IMR-90 (cell line): ENCODE measurements at regions not wholly inside any gene's neighbourhood (a gene's known extent, or its start where the extent isn't known, plus 50 kb on each side); places are given as distances from the start of the nearest gene placed in this dataset.

Experiments
- ATAC-seq: fragments of 200-7000 bp; cut with Tn5 transposase; 2 replicates; pipeline ENCODE4 v1.9.1; 2020; ENCODE audit warnings: low read depth, mild to moderate bottlenecking, moderate library complexity
- BruUV-seq: library from RNA; stranded (reverse); fragments of 400-500 nt; replicated peaks from 2 replicates; lab custom pipeline; 2021; lab: Mats Ljungman, UMichigan
- CTCF ChIA-PET: fragments of 300-600 bp; formaldehyde crosslinking; extraction: SDS; loops from one replicate; lab custom pipeline; 2021; ENCODE audit warnings: antibody characterized with exemption; lab: Yijun Ruan, JAX
- POLR2A ChIA-PET: fragments of 300-600 bp; sonication (Branson Sonifier 250); formaldehyde crosslinking; loops from one replicate; lab custom pipeline; 2022; ENCODE audit warnings: antibody characterized with exemption; ENCODE audit not compliant: unreplicated experiment; lab: Charles Lee
- DNase-seq: peaks from one replicate; pipeline ENCODE4 v3.0.0; 2013
- H2AFZ ChIP-seq: replicated peaks from 2 replicates; pipeline ENCODE3; 2013; ENCODE audit warnings: low read length, mild to moderate bottlenecking; ENCODE audit not compliant: poor library complexity
- H2AK5ac ChIP-seq: 2 replicates; pipeline ENCODE4 v1.6.1; 2013; ENCODE audit warnings: low read depth, low read length, inconsistent platforms
- H2AK9ac ChIP-seq: replicated peaks from 2 replicates; pipeline ENCODE3; 2013; ENCODE audit warnings: mild to moderate bottlenecking, low read depth, low read length, moderate library complexity; ENCODE audit not compliant: poor library complexity
- H2BK120ac ChIP-seq: 2 replicates; pipeline ENCODE4 v1.6.1; 2013; ENCODE audit warnings: low read depth, low read length, inconsistent platforms
- H2BK15ac ChIP-seq: 3 replicates; pipeline ENCODE4 v1.6.1; 2013; ENCODE audit warnings: low read depth, low read length, inconsistent platforms
- H2BK20ac ChIP-seq: 2 replicates; pipeline ENCODE4 v1.6.1; 2013; ENCODE audit warnings: low read depth, mild to moderate bottlenecking, inconsistent platforms, low read length, moderate library complexity
- H2BK5ac ChIP-seq: 2 replicates; pipeline ENCODE4 v1.6.1; 2013; ENCODE audit warnings: mild to moderate bottlenecking, low read depth, low read length, inconsistent platforms; ENCODE audit not compliant: poor library complexity, severe bottlenecking
- H3K14ac ChIP-seq: replicated peaks from 2 replicates; pipeline ENCODE4 v1.6.1; 2013; ENCODE audit warnings: low read depth, low read length, inconsistent platforms
- H3K18ac ChIP-seq: 2 replicates; pipeline ENCODE4 v1.6.1; 2013; ENCODE audit warnings: low read depth, low read length, control low read depth
- H3K23ac ChIP-seq: 2 replicates; pipeline ENCODE4 v1.6.1; 2013; ENCODE audit warnings: low read depth, low read length, inconsistent platforms
- H3K27ac ChIP-seq: 2 replicates; pipeline ENCODE4 v1.5.1; 2013; ENCODE audit warnings: mild to moderate bottlenecking, control low read depth, low read length; ENCODE audit not compliant: insufficient read depth
- H3K27me3 ChIP-seq: 2 replicates; pipeline ENCODE4 v1.6.1; 2013; ENCODE audit warnings: low read length; ENCODE audit not compliant: control insufficient read depth, insufficient read depth
- H3K36me3 ChIP-seq: 2 replicates; pipeline ENCODE4 v1.6.1; 2013; ENCODE audit warnings: low read length, mixed read lengths; ENCODE audit not compliant: control insufficient read depth, insufficient read depth
- H3K4ac ChIP-seq: 2 replicates; pipeline ENCODE4 v1.6.1; 2013; ENCODE audit warnings: low read depth, low read length, inconsistent platforms
- H3K4me1 ChIP-seq: 2 replicates; pipeline ENCODE4 v1.6.1; 2013; ENCODE audit warnings: low read length, mixed read lengths; ENCODE audit not compliant: control insufficient read depth, insufficient read depth
- H3K4me2 ChIP-seq: 2 replicates; pipeline ENCODE4 v1.6.1; 2013; ENCODE audit warnings: low read depth, mild to moderate bottlenecking, control low read depth, low read length, moderate library complexity
- H3K4me3 ChIP-seq: 2 replicates; pipeline ENCODE4 v1.5.1; 2013; ENCODE audit warnings: low read depth, mild to moderate bottlenecking, control low read depth, low read length, moderate library complexity; ENCODE audit not compliant: insufficient read depth
- H3K56ac ChIP-seq: 2 replicates; pipeline ENCODE4 v1.6.1; 2013; ENCODE audit warnings: low read length, inconsistent platforms; ENCODE audit not compliant: insufficient read depth; ENCODE audit errors: extremely low read depth
- H3K79me1 ChIP-seq, 2 experiments: 2 replicates each; pipeline ENCODE4 v1.6.1; 2013; ENCODE audit warnings: low read length in 2 of 2, inconsistent platforms in 1 of 2, low read depth in 1 of 2
- H3K9ac ChIP-seq: 2 replicates; pipeline ENCODE4 v1.6.1; 2013; ENCODE audit warnings: low read depth, low read length, control low read depth
- H3K9me1 ChIP-seq: 2 replicates; pipeline ENCODE4 v1.6.1; 2013; ENCODE audit warnings: low read length, inconsistent platforms; ENCODE audit not compliant: insufficient read depth
- H3K9me3 ChIP-seq: 2 replicates; pipeline ENCODE4 v1.6.1; 2013; ENCODE audit warnings: low read length; ENCODE audit not compliant: control insufficient read depth, insufficient read depth
- H4K20me1 ChIP-seq: 2 replicates; pipeline ENCODE4 v1.6.1; 2013; ENCODE audit warnings: low read length, inconsistent platforms; ENCODE audit not compliant: insufficient read depth
- H4K5ac ChIP-seq: 2 replicates; pipeline ENCODE4 v1.6.1; 2013; ENCODE audit warnings: mild to moderate bottlenecking, low read depth, low read length, control low read depth
- H4K8ac ChIP-seq, 2 experiments: 2 replicates each; pipeline ENCODE4 v1.6.1; 2013; ENCODE audit warnings: low read depth in 2 of 2, low read length in 2 of 2, control low read depth in 1 of 2, inconsistent platforms in 1 of 2
- H4K91ac ChIP-seq: 2 replicates; pipeline ENCODE4 v1.6.1; 2013; ENCODE audit warnings: low read depth, low read length, inconsistent platforms; ENCODE audit not compliant: insufficient read depth
- BHLHE40 ChIP-seq: fragments of 150-350 bp; IDR thresholded peaks from 2 replicates; pipeline ENCODE4 v1.6.1; 2016; ENCODE audit warnings: mild to moderate bottlenecking, low read depth, low read length
- CHD1 ChIP-seq: IDR thresholded peaks from 2 replicates; pipeline ENCODE4 v1.6.1; 2012; ENCODE audit warnings: low read depth, low read length, improper control_type of control experiment
- FOS ChIP-seq: fragments of 150-350 bp; IDR thresholded peaks from 2 replicates; pipeline ENCODE4 v1.6.1; 2016; ENCODE audit warnings: low read depth, low read length
- MAFK ChIP-seq: IDR thresholded peaks from 2 replicates; pipeline ENCODE4 v1.6.1; 2012; ENCODE audit warnings: low read depth, low read length, improper control_type of control experiment
- MAZ ChIP-seq: IDR thresholded peaks from 2 replicates; pipeline ENCODE4 v1.6.1; 2012; ENCODE audit warnings: low read depth, mild to moderate bottlenecking, low read length, improper control_type of control experiment, moderate library complexity, borderline replicate concordance
- RAD21 ChIP-seq: IDR thresholded peaks from 2 replicates; pipeline ENCODE4 v1.6.1; 2012; ENCODE audit warnings: low read length, improper control_type of control experiment
- RCOR1 ChIP-seq: IDR thresholded peaks from 2 replicates; pipeline ENCODE4 v1.6.1; 2012; ENCODE audit warnings: mild to moderate bottlenecking, low read length, improper control_type of control experiment; ENCODE audit not compliant: insufficient replicate concordance
- RFX5 ChIP-seq: IDR thresholded peaks from 2 replicates; pipeline ENCODE4 v1.8.0; 2012; ENCODE audit warnings: low read depth, mild to moderate bottlenecking, low read length, moderate library complexity
- WGBS, 2 experiments: methylation state at CpG; one replicate each; pipeline versions ENCODE4 v1.1.5 to v1.1.7; 2013; ENCODE audit warnings: missing lambda C conversion rate in 2 of 2; ENCODE audit not compliant: insufficient read length in 1 of 2; ENCODE audit errors: extremely low coverage in 2 of 2; 5-methylcytosine and 5-hydroxymethylcytosine counted together
- dilution Hi-C: fragments of 300-500 bp; cut with HindIII; formaldehyde crosslinking; loops from one replicate; pipeline ENCODE4 v1.14.3; 2018; ENCODE audit warnings: low sequenced_read_pairs; ENCODE audit not compliant: unreplicated experiment
- in situ Hi-C: fragments of 300-500 bp; cut with MboI; formaldehyde crosslinking; loops from 3 replicates; pipeline ENCODE4 v1.14.3; 2019; ENCODE audit warnings: low sequenced_read_pairs, inconsistent platforms, mixed read lengths
- intact Hi-C: fragments of 100-400 bp; cut with micrococcal nuclease; formaldehyde crosslinking; loops from 2 replicates; pipeline ENCODE4 v1.10.0; 2022
- TF ChIP-seq, protein P1 (sequence below): fragments of 150-350 bp; IDR thresholded peaks from 2 replicates; pipeline ENCODE4 v1.6.1; 2016; ENCODE audit warnings: low read depth, mild to moderate bottlenecking, low read length, moderate library complexity, borderline replicate concordance
- TF ChIP-seq, protein P2 (sequence below): conservative IDR thresholded peaks from 2 replicates; pipeline ENCODE4 v1.5.1; 2012; ENCODE audit warnings: mild to moderate bottlenecking, low read depth, low read length, improper control_type of control experiment

DNA sequence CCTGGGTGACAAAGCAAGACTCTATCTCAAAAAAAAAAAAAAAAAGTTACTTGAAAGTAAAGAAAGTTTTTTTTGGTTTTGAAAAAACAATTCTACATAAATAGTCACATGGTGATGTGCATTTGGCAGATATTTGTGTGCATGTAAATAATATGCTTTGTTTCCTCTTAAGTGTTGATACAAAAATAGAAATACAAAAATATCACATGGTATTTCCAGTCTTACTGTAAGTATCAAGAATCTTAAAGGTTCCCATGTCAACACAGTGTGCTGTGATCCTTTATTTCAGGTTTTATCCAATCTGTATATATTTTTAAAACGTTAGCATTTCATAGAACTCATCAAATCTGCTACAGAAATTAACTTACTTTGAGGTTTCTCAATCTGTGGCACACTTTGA lies 521.9 kb downstream of the TLE4 start:
- in situ Hi-C loops: no loop called here
- H4K5ac ChIP-seq: no peak overlapping the region
- TF ChIP-seq RFX5: no peak
- TF ChIP-seq BHLHE40: no peak
- no peak for TF ChIP-seq RCOR1
- TF ChIP-seq, protein P1, sequence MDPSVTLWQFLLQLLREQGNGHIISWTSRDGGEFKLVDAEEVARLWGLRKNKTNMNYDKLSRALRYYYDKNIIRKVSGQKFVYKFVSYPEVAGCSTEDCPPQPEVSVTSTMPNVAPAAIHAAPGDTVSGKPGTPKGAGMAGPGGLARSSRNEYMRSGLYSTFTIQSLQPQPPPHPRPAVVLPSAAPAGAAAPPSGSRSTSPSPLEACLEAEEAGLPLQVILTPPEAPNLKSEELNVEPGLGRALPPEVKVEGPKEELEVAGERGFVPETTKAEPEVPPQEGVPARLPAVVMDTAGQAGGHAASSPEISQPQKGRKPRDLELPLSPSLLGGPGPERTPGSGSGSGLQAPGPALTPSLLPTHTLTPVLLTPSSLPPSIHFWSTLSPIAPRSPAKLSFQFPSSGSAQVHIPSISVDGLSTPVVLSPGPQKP: no peak
- no peak for TF ChIP-seq CHD1
- TF ChIP-seq, protein P2, sequence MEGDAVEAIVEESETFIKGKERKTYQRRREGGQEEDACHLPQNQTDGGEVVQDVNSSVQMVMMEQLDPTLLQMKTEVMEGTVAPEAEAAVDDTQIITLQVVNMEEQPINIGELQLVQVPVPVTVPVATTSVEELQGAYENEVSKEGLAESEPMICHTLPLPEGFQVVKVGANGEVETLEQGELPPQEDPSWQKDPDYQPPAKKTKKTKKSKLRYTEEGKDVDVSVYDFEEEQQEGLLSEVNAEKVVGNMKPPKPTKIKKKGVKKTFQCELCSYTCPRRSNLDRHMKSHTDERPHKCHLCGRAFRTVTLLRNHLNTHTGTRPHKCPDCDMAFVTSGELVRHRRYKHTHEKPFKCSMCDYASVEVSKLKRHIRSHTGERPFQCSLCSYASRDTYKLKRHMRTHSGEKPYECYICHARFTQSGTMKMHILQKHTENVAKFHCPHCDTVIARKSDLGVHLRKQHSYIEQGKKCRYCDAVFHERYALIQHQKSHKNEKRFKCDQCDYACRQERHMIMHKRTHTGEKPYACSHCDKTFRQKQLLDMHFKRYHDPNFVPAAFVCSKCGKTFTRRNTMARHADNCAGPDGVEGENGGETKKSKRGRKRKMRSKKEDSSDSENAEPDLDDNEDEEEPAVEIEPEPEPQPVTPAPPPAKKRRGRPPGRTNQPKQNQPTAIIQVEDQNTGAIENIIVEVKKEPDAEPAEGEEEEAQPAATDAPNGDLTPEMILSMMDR: no peak
- TF ChIP-seq FOS: no peak
- no peak for TF ChIP-seq MAFK
- no peak for TF ChIP-seq RAD21
- no peak for TF ChIP-seq MAZ
- H3K23ac ChIP-seq: no peak overlapping the region
- H4K20me1 ChIP-seq: no peaks in the 10 kb centered on the region
- DNase-seq (no peak), ATAC-seq (no peak)
- 0 out of 2 replicates have a peak, but pooled peaks cover 2% of the 10 kb centered on the region for H3K27me3 ChIP-seq
- CTCF ChIA-PET: no interaction called here
- no peak overlapping the region for H3K4me3 ChIP-seq
- H3K9ac ChIP-seq: no peak overlapping the region
- intact Hi-C loops: no loop called here
- no peak overlapping the region for H3K27ac ChIP-seq
- H3K9me3 ChIP-seq: no peaks in the 10 kb centered on the region
- no peaks in the 10 kb centered on the region for H3K9me1 ChIP-seq
- H2BK20ac ChIP-seq: no peak overlapping the region
- H2BK15ac ChIP-seq: no peak overlapping the region
- no peak overlapping the region for H2AK5ac ChIP-seq
- no peak overlapping the region for H3K14ac ChIP-seq
- H4K8ac ChIP-seq: no peak overlapping the region
- H3K4ac ChIP-seq: no peak overlapping the region
- no peak overlapping the region for H2BK120ac ChIP-seq
- no peaks in the 10 kb centered on the region for H3K4me1 ChIP-seq
- no TSS peak for BruUV-seq
- WGBS, 2 experiments: no CpG with 5 or more reads among the region's 1 CpG
- no peak overlapping the region for H3K56ac ChIP-seq
- H3K79me1 ChIP-seq: no peaks in the 10 kb centered on the region
- no peak overlapping the region for H3K4me2 ChIP-seq
- H2AK9ac ChIP-seq: no peak overlapping the region
- H3K36me3 ChIP-seq: no peaks in the 10 kb centered on the region
- H3K18ac ChIP-seq: no peak overlapping the region
- no peak overlapping the region for H2BK5ac ChIP-seq
- no peak overlapping the region for H4K91ac ChIP-seq
- dilution Hi-C loops: no loop called here
- no peak overlapping the region for H2AFZ ChIP-seq
- POLR2A ChIA-PET: no interaction called here
